Fibroblast of skin of back (primary cell): ENCODE measurements at regions not wholly inside any gene's neighbourhood (a gene's known extent, or its start where the extent isn't known, plus 50 kb on each side); places are given as distances from the start of the nearest gene placed in this dataset.
"Not testable (repeated sequence)": the region's sequence is repeated elsewhere in the genome, so short reads cannot be mapped to it uniquely, and the experiment has no call there.

ENCODE experiments used
- DNase-seq: peaks from one replicate; pipeline ENCODE4 v3.0.0-alpha.2; 2013

GRCh38 chr2:125874564-125874963 is 781.4 kb upstream of the GYPC start:
- no peak for DNase-seq

- DNase-seq = no peak
Measured at GRCh38 chr2:125885340-125885739, 770.6 kb upstream of the GYPC start.

GRCh38 chr2:125886153-125886552 is 769.8 kb upstream of the GYPC start:
- DNase-seq = no peak

GRCh38 chr2:125901278-125901677 is 754.7 kb upstream of the GYPC start:
- DNase-seq = no peak

- DNase-seq = no peak
Measured at GRCh38 chr2:125925891-125926546, 729.9 kb upstream of the GYPC start.

GRCh38 chr2:125935559-125935958 is 720.4 kb upstream of the GYPC start:
- no peak for DNase-seq

GRCh38 chr2:125942585-125943424 is 713.2 kb upstream of the GYPC start:
- no peak for DNase-seq

GRCh38 chr2:125959047-125959446 is 696.9 kb upstream of the GYPC start:
- DNase-seq = no peak

- no peak for DNase-seq
Measured at GRCh38 chr2:125961739-125962138, 694.2 kb upstream of the GYPC start.

- DNase-seq = no peak
Measured at GRCh38 chr2:125979886-125980285, 676.1 kb upstream of the GYPC start.

- DNase-seq = no peak
Measured at GRCh38 chr2:125983364-125983763, 672.6 kb upstream of the GYPC start.

- no peak for DNase-seq
Measured at GRCh38 chr2:126029316-126029715, 626.6 kb upstream of the GYPC start.

- no peak for DNase-seq
Measured at GRCh38 chr2:126038861-126039260, 617.1 kb upstream of the GYPC start.

GRCh38 chr2:126041391-126042047 is 614.4 kb upstream of the GYPC start:
- DNase-seq = no peak

GRCh38 chr2:126042089-126042488 is 613.9 kb upstream of the GYPC start:
- DNase-seq = no peak

- DNase-seq = no peak
Measured at GRCh38 chr2:126048719-126049118, 607.2 kb upstream of the GYPC start.

- DNase-seq = no peak
Measured at GRCh38 chr2:126049461-126049860, 606.5 kb upstream of the GYPC start.

- no peak for DNase-seq
Measured at GRCh38 chr2:126050991-126051736, 604.8 kb upstream of the GYPC start.

- not testable (repeated sequence) for DNase-seq
Measured at GRCh38 chr2:126051737-126052240, 604.2 kb upstream of the GYPC start.

- DNase-seq = no peak
Measured at GRCh38 chr2:126059379-126059778, 596.6 kb upstream of the GYPC start.

- no peak for DNase-seq
Measured at GRCh38 chr2:126085011-126085795, 570.8 kb upstream of the GYPC start.

- DNase-seq = no peak
Measured at GRCh38 chr2:126100962-126101361, 555.0 kb upstream of the GYPC start.
